ENCODE measurements at regions not wholly inside any gene's neighbourhood (a gene's known extent, or its start where the extent isn't known, plus 50 kb on each side); places are given as distances from the start of the nearest gene placed in this dataset.

DNA sequence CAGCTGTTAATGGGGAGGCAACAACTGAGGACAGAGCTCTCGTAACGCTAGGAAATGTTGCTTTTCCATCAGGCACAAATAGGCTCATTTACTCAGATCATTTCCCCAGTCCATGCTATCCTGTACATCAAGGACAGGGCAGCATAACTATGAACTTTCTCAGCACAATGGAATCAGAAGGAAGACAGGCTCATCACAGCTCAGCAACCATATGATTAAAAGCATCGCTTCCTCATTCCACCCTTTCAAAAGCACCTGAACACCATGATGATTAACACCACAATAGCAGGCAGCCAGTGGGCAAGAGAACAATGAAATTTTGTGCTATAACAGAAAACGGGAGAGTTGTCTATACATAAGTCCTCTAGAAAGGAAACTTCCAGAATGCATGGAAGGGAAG, 297.8 kb downstream of the ZNF674 start:
- TF ChIP-seq, protein P1, sequence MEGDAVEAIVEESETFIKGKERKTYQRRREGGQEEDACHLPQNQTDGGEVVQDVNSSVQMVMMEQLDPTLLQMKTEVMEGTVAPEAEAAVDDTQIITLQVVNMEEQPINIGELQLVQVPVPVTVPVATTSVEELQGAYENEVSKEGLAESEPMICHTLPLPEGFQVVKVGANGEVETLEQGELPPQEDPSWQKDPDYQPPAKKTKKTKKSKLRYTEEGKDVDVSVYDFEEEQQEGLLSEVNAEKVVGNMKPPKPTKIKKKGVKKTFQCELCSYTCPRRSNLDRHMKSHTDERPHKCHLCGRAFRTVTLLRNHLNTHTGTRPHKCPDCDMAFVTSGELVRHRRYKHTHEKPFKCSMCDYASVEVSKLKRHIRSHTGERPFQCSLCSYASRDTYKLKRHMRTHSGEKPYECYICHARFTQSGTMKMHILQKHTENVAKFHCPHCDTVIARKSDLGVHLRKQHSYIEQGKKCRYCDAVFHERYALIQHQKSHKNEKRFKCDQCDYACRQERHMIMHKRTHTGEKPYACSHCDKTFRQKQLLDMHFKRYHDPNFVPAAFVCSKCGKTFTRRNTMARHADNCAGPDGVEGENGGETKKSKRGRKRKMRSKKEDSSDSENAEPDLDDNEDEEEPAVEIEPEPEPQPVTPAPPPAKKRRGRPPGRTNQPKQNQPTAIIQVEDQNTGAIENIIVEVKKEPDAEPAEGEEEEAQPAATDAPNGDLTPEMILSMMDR (optimal IDR thresholded peaks at IDR 0.05 in 1 of 3, IDR thresholded peaks at IDR 0.05 in 1 of 3, conservative IDR thresholded peaks at IDR 0.05 in 1 of 3; ENCODE audit: extremely low read depth in 1 of 3, insufficient read depth in 2 of 3, low read length in 3 of 3), result no peak
- no peak for TF ChIP-seq EZH2 (IDR thresholded peaks at IDR 0.05; ENCODE audit: low read length)
